Mesenchymal stem cell (in vitro differentiated cells and primary cell): ENCODE measurements at regions not wholly inside any gene's neighbourhood (a gene's known extent, or its start where the extent isn't known, plus 50 kb on each side); places are given as distances from the start of the nearest gene placed in this dataset.

Experiments
- DNase-seq: peaks from one replicate; pipeline ENCODE4 v3.0.0-alpha.2; 2013
- H2AFZ ChIP-seq: one replicate; pipeline ENCODE4 v1.6.1; 2013; ENCODE audit warnings: low read depth, mild to moderate bottlenecking, control low read depth, inconsistent platforms, low read length, moderate library complexity
- H2AK5ac ChIP-seq: 2 replicates; pipeline ENCODE4 v1.6.1; 2013; ENCODE audit warnings: low read length, moderate library complexity, mild to moderate bottlenecking, inconsistent platforms; ENCODE audit not compliant: severe bottlenecking
- H2BK120ac ChIP-seq: one replicate; pipeline ENCODE4 v1.6.1; 2013; ENCODE audit warnings: low read depth, mild to moderate bottlenecking, inconsistent platforms, low read length, moderate library complexity
- H2BK12ac ChIP-seq, 2 experiments: one replicate each; pipeline ENCODE4 v1.6.1; 2013; ENCODE audit warnings: inconsistent platforms in 2 of 2, low read length in 2 of 2, mild to moderate bottlenecking in 2 of 2, moderate library complexity in 2 of 2, control low read depth in 1 of 2
- H2BK15ac ChIP-seq: one replicate; pipeline ENCODE4 v1.6.1; 2013; ENCODE audit warnings: mild to moderate bottlenecking, low read depth, inconsistent platforms; ENCODE audit not compliant: poor library complexity, severe bottlenecking
- H2BK5ac ChIP-seq: 2 replicates; pipeline ENCODE4 v1.6.1; 2013; ENCODE audit warnings: low read depth, mild to moderate bottlenecking, low read length, control low read depth, inconsistent platforms; ENCODE audit not compliant: poor library complexity, severe bottlenecking
- H3K14ac ChIP-seq, 2 experiments: one replicate each; pipeline ENCODE4 v1.6.1; 2013; ENCODE audit warnings: inconsistent platforms in 2 of 2, low read length in 2 of 2, control low read depth in 1 of 2, mild to moderate bottlenecking in 1 of 2, moderate library complexity in 1 of 2
- H3K18ac ChIP-seq, 2 experiments: one replicate each; pipeline ENCODE4 v1.6.1; 2013; ENCODE audit warnings: inconsistent platforms in 2 of 2, low read length in 2 of 2, control low read depth in 1 of 2, low read depth in 1 of 2, mild to moderate bottlenecking in 1 of 2
- H3K23ac ChIP-seq, 2 experiments: one replicate each; pipeline ENCODE4 v1.6.1; 2013; ENCODE audit warnings: inconsistent platforms in 2 of 2, low read length in 2 of 2, mild to moderate bottlenecking in 2 of 2, moderate library complexity in 2 of 2, control low read depth in 1 of 2
- H3K27ac ChIP-seq: 2 replicates; pipeline ENCODE4 v1.5.1; 2013; ENCODE audit warnings: mild to moderate bottlenecking, moderate library complexity, low read length, control low read depth, inconsistent platforms; ENCODE audit not compliant: poor library complexity, severe bottlenecking
- H3K27me3 ChIP-seq, 2 experiments: 2 replicates each; pipeline versions ENCODE4 v1.6.1 to v1.7.0; 2013; ENCODE audit warnings: low read length in 2 of 2, mild to moderate bottlenecking in 2 of 2, moderate library complexity in 2 of 2, control low read depth in 1 of 2, inconsistent platforms in 1 of 2; ENCODE audit not compliant: control insufficient read depth in 1 of 2, insufficient read depth in 1 of 2
- H3K36me3 ChIP-seq, 2 experiments: 2 replicates each; pipeline versions ENCODE4 v1.6.1 to v1.7.0; 2013; ENCODE audit warnings: low read length in 2 of 2, control low read depth in 1 of 2, inconsistent platforms in 1 of 2, low read depth in 1 of 2, mild to moderate bottlenecking in 1 of 2; ENCODE audit not compliant: insufficient read depth in 2 of 2, control insufficient read depth in 1 of 2
- H3K4ac ChIP-seq, 2 experiments: one replicate each; pipeline ENCODE4 v1.6.1; 2013; ENCODE audit warnings: inconsistent platforms in 2 of 2, low read length in 2 of 2, mild to moderate bottlenecking in 2 of 2, moderate library complexity in 2 of 2, control low read depth in 1 of 2, low read depth in 1 of 2
- H3K4me1 ChIP-seq: 2 replicates; pipeline ENCODE4 v1.6.1; 2013; ENCODE audit warnings: low read depth, low read length, control low read depth; ENCODE audit not compliant: control insufficient read depth, insufficient read depth
- H3K4me2 ChIP-seq: 2 replicates; pipeline ENCODE4 v1.6.1; 2013; ENCODE audit warnings: low read length, mild to moderate bottlenecking, inconsistent platforms; ENCODE audit not compliant: poor library complexity, severe bottlenecking
- H3K4me3 ChIP-seq, 2 experiments: 2 replicates each; pipeline versions ENCODE4 v1.5.1 to v1.7.0; 2013; ENCODE audit warnings: low read length in 2 of 2, mild to moderate bottlenecking in 2 of 2, control low read depth in 1 of 2, low read depth in 1 of 2; ENCODE audit not compliant: insufficient read depth in 1 of 2
- H3K79me1 ChIP-seq: replicated peaks from 2 replicates; pipeline ENCODE4 v1.6.1; 2013; ENCODE audit warnings: mild to moderate bottlenecking, control low read depth, low read length, inconsistent platforms; ENCODE audit not compliant: poor library complexity, severe bottlenecking
- H3K9ac ChIP-seq: 2 replicates; pipeline ENCODE4 v1.7.0; 2013; ENCODE audit warnings: mild to moderate bottlenecking, low read length, moderate library complexity
- H3K9me3 ChIP-seq: 2 replicates; pipeline ENCODE4 v1.7.0; 2013; ENCODE audit warnings: mild to moderate bottlenecking, low read length; ENCODE audit not compliant: control insufficient read depth
- H4K8ac ChIP-seq: one replicate; pipeline ENCODE4 v1.6.1; 2013; ENCODE audit warnings: inconsistent platforms, mild to moderate bottlenecking, low read length, moderate library complexity
- H4K91ac ChIP-seq: one replicate; pipeline ENCODE4 v1.6.1; 2013; ENCODE audit warnings: mild to moderate bottlenecking, low read length, inconsistent platforms
- WGBS: methylation state at CpG from one replicate; pipeline ENCODE4 v1.1.7; 2013; ENCODE audit warnings: mixed read lengths; 5-methylcytosine and 5-hydroxymethylcytosine counted together

DNA sequence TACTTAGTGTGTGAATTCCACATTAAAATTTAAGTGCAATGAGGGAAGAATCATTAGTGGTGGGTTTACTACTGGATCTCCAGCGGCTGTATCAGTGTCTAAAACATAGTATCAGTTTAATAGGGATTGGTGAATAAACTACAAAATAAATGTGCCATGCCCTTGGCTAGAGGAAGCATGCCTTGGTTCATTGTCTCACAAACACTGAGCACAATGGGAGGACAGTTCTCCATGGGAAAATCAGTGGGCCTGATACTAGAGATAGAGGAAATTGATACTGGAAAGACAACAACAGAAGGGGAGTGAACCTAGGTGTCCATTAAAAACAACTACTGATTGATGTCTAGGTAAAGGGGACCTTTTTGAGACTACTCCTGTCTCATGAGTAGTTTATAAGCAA is 971.6 kb downstream of the SUCLG1 start:
- H2AK5ac ChIP-seq = no peak overlapping the region
- H2AFZ ChIP-seq = no peak overlapping the region
- H3K27me3 ChIP-seq = no peaks in the 10 kb centered on the region
- no peak overlapping the region for H3K4me2 ChIP-seq
- H3K27ac ChIP-seq = no peak overlapping the region
- H3K36me3 ChIP-seq = no peaks in the 10 kb centered on the region
- no peak overlapping the region for H2BK12ac ChIP-seq
- H3K23ac ChIP-seq = no peak overlapping the region
- 45% methylated on average over 1 of the region's 1 CpG for WGBS
- no peak overlapping the region for H2BK15ac ChIP-seq
- H3K9ac ChIP-seq = no peak overlapping the region
- H2BK5ac ChIP-seq = no peak overlapping the region
- no peaks in the 10 kb centered on the region for H3K9me3 ChIP-seq
- H3K4me3 ChIP-seq = no peak overlapping the region
- H3K79me1 ChIP-seq = no peaks in the 10 kb centered on the region
- no peak overlapping the region for H3K14ac ChIP-seq
- no peak overlapping the region for H3K18ac ChIP-seq
- no peak overlapping the region for H3K4ac ChIP-seq
- no peak overlapping the region for H4K8ac ChIP-seq
- H4K91ac ChIP-seq = no peak overlapping the region
- DNase-seq = no peak
- no peak overlapping the region for H2BK120ac ChIP-seq
- H3K4me1 ChIP-seq = no peaks in the 10 kb centered on the region

- no peak overlapping the region for H4K8ac ChIP-seq
- H4K91ac ChIP-seq = no peak overlapping the region
- no peak overlapping the region for H2BK15ac ChIP-seq
- no peak overlapping the region for H2BK120ac ChIP-seq
- no peak overlapping the region for H2AK5ac ChIP-seq
- H3K36me3 ChIP-seq = no peaks in the 10 kb centered on the region
- no peaks in the 10 kb centered on the region for H3K27me3 ChIP-seq
- no peaks in the 10 kb centered on the region for H3K79me1 ChIP-seq
- no peak overlapping the region for H2BK5ac ChIP-seq
- DNase-seq = no peak
- H3K4me2 ChIP-seq = no peak overlapping the region
- H3K27ac ChIP-seq = no peak overlapping the region
- H3K18ac ChIP-seq = no peak overlapping the region
- no peak overlapping the region for H3K9ac ChIP-seq
- H3K4ac ChIP-seq = no peak overlapping the region
- H2AFZ ChIP-seq = no peak overlapping the region
- no peak overlapping the region for H3K4me3 ChIP-seq
- H3K14ac ChIP-seq = no peak overlapping the region
- no peaks in the 10 kb centered on the region for H3K9me3 ChIP-seq
- no peak overlapping the region for H2BK12ac ChIP-seq
- H3K4me1 ChIP-seq = no peaks in the 10 kb centered on the region
- no peak overlapping the region for H3K23ac ChIP-seq
Observed at GRCh38 chr2:83481436-83481835, 977.6 kb downstream of the SUCLG1 start.

DNA sequence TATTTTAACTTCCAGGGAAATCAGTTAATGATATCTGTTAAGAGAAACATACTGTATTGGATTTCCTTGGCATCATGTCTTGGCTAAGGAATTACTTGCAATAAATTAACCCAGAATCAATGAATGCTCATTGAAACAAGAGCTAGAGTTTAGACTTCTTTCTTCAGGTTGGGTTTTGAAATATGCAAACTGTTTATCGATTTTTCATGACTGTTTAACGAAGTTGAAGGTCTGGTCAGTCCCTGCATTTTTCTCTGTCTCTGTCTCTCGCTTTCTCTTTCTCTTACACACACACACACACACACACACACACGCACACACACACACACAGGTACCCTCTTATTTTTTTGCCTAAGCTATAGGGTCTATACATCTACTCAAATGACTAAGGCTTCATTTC is 981.0 kb downstream of the SUCLG1 start:
- no peak overlapping the region for H2BK120ac ChIP-seq
- no peak overlapping the region for H4K8ac ChIP-seq
- H3K79me1 ChIP-seq = no peaks in the 10 kb centered on the region
- H4K91ac ChIP-seq = no peak overlapping the region
- no peak overlapping the region for H3K14ac ChIP-seq
- no peak overlapping the region for H2BK15ac ChIP-seq
- H3K27ac ChIP-seq = no peak overlapping the region
- no peak for DNase-seq
- H3K27me3 ChIP-seq = no peaks in the 10 kb centered on the region
- H2BK5ac ChIP-seq = no peak overlapping the region
- no peak overlapping the region for H3K4ac ChIP-seq
- H3K23ac ChIP-seq = no peak overlapping the region
- H3K4me1 ChIP-seq = no peaks in the 10 kb centered on the region
- H3K4me3 ChIP-seq = no peak overlapping the region
- no peak overlapping the region for H3K9ac ChIP-seq
- no peak overlapping the region for H3K4me2 ChIP-seq
- no peak overlapping the region for H3K18ac ChIP-seq
- 45% methylated on average over 4 of the region's 4 CpGs for WGBS
- no peak overlapping the region for H2AK5ac ChIP-seq
- no peaks in the 10 kb centered on the region for H3K36me3 ChIP-seq
- H2BK12ac ChIP-seq = no peak overlapping the region
- no peak overlapping the region for H2AFZ ChIP-seq
- no peaks in the 10 kb centered on the region for H3K9me3 ChIP-seq

DNA sequence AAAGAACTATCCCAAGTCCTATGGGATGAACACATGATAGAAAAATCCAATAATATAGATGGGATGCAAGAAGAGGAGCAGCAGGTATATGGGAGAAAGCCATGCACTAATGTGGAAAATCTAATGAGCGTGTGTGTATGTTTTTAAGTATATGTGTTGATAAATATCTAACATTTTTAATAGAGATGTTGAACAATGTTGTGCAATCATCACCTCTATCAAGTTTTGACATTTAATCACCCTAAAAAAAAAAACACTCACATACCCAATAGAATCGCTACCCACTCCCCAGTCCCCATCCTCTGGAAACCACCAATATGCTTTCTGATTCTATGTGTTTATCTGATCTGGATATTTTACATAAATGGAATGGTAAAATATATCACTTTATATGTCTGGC is 983.7 kb downstream of the SUCLG1 start:
- Histone ChIP-seq H3K9me3 (no peaks in the 10 kb centered on the region), H3K4ac (no peak overlapping the region), H2AK5ac (no peak overlapping the region), H2BK5ac (no peak overlapping the region), H2BK120ac (no peak overlapping the region), H4K8ac (no peak overlapping the region), H2AFZ (no peak overlapping the region), H3K14ac (no peak overlapping the region), H3K4me3 (no peak overlapping the region), H2BK15ac (no peak overlapping the region), H3K36me3 (no peaks in the 10 kb centered on the region), H3K9ac (no peak overlapping the region), H2BK12ac (no peak overlapping the region), H4K91ac (no peak overlapping the region), H3K4me1 (no peaks in the 10 kb centered on the region), H3K23ac (no peak overlapping the region), H3K18ac (no peak overlapping the region), H3K27ac (no peak overlapping the region), H3K79me1 (no peaks in the 10 kb centered on the region), H3K27me3 (no peaks in the 10 kb centered on the region), H3K4me2 (no peak overlapping the region)
- WGBS = no CpG with 5 or more reads among the region's 2 CpGs
- DNase-seq = no peak
